G401.6 (cell line): ENCODE measurements at regions not wholly inside any gene's neighbourhood (a gene's known extent, or its start where the extent isn't known, plus 50 kb on each side); places are given as distances from the start of the nearest gene placed in this dataset.

Source experiments
- FAIRE-seq: peaks from 2 replicates; lab custom pipeline; 2012; peaks lifted over from hg19 to GRCh38; lab: Jason Lieb, UNC

DNA sequence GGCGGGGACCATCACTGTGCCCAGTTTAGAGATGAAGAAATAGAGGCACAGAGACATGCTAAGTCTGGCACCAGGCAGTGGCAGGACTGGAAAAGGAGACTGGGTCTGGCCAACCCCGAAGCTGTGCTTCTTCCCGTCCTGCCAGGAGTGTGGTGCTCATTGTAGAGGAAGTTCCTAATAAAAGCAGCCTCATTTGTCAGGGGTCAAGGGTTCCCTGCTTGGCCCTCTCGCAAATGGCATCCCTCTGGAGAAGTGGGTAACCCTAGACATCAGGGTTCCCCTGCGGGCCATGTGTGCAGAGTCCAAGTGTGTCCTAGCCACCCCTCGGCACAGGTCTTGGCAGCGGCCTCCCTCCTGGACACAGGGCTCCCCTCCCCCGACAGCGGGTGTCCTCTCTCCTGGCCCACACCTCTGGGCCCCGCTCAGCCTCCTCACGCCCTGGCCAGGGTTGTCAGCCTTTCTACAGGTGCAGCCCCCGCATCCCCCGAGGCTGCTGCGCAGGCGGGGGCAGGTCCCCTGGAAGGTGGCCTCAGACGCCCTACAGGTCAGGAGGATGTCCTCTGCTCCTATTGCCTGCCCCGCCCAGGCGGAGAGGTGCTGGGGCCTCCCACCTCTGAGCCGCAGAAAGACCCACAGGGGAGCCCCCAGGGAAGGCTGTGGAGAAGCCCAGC lies 61.8 kb upstream of the PRR20G start:
- FAIRE-seq, result no peak

DNA sequence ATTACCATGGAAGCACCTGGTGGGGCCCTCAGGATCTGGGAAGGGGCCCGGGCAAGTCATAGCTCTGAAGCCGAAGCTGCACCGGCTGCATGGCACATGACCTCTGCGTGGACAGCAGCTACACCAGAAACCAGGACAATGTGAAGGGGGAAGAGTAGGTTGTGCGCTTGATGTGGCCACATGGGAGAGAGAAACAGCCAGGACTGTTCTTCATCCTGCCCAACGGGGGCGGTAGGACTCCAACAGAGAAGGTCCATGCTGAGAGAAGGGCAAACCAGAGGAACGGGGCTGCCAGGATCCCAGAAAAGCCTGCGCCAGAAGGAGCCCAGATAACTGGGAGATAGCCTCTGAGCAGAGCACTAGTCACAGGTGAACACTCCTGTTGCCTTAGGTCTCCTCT lies 54.9 kb upstream of the PRR20G start:
- FAIRE-seq, result no peak

DNA sequence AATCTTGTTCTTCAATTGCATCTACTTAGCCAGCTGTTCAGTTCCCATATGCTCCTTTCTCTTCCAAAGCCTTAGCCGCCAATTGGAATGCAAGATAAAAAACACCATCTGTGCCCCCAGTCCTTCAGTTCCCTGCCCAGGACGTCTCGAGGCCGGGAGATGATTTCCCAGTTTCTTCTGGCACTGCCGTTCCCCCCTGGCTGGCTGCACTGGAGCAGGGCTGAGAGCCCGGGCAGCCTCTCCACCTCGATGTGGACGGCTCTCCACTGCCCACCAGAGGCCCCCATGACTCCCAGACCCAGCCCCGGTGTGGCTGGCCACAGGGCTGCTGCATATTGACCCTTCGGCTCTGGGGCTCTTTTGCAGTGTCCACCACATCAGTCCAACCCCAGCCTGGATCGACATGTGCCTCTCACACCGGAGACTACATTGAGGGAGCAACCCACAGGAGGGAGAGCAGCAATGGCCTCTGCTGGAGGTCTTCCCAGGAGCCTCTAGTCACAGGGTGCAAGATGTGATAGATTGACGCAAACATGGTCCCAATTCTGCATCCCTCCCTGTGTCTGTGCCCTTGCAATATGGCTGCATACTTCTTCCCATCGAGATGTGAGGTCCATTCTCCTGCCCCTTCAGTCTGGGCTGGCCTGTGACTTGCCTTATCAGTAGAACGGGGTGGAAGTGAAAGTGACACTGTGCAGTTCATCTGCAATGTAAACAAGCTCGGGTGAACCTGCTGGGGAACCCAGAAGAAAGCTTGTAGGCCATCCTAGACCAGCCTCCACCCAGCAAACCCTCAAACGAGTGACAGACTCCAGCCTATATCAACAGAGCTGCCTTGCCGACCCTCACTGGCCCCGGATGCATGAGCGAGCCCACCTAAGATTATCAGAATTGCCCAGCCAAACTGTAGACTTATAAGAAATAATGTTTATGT lies 52.3 kb upstream of the PRR20G start:
- no peak for FAIRE-seq

DNA sequence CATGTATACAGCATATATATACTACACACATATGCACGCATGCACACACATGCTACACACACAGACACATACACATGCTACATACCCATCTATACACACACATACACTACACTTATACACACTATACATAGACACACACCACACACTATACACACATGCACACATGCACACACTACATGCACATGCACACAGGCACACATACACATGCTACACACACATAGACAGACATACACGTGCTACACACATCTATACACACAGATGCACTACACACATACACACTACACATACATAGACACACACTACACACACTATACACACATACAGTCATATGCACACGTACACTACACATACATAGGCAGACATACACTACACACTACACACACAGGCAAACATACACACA lies 51.2 kb upstream of the PRR20G start:
- no peak for FAIRE-seq

GRCh38 chr3:127337911-127338531 lies 50.2 kb upstream of the PRR20G start:
- no peak for FAIRE-seq
